GM21381 (cell line): ENCODE measurements at regions not wholly inside any gene's neighbourhood (a gene's known extent, or its start where the extent isn't known, plus 50 kb on each side); places are given as distances from the start of the nearest gene placed in this dataset.
"Not testable (repeated sequence)": the region's sequence is repeated elsewhere in the genome, so short reads cannot be mapped to it uniquely, and the experiment has no call there.

Source experiments
- ATAC-seq: cut with Tn5 transposase; IDR thresholded peaks from one replicate; pipeline ENCODE4 v1.9.1; 2021; ENCODE audit warnings: mild to moderate bottlenecking, moderate library complexity; ENCODE audit not compliant: unreplicated experiment

GRCh38 chr13:55606045-55606665 is 1534.6 kb upstream of the PRR20A start:
- no peak for ATAC-seq

- no peak for ATAC-seq
These were observed 1527.1 kb upstream of the PRR20A start for GRCh38 chr13:55613429-55614187.

GRCh38 chr13:55615081-55615480 is 1525.6 kb upstream of the PRR20A start:
- ATAC-seq: no peak

GRCh38 chr13:55617241-55617640 is 1523.5 kb upstream of the PRR20A start:
- no peak for ATAC-seq

GRCh38 chr13:55627221-55627620 is 1513.5 kb upstream of the PRR20A start:
- no peak for ATAC-seq

- ATAC-seq: no peak
These were observed 1508.3 kb upstream of the PRR20A start for GRCh38 chr13:55632402-55632801.

- no peak for ATAC-seq
These were observed 1491.2 kb upstream of the PRR20A start for GRCh38 chr13:55649485-55649884.

GRCh38 chr13:55652657-55653056 is 1488.1 kb upstream of the PRR20A start:
- ATAC-seq: no peak

- no peak for ATAC-seq
These were observed 1487.2 kb upstream of the PRR20A start for GRCh38 chr13:55653497-55653896.

- no peak for ATAC-seq
These were observed 1486.5 kb upstream of the PRR20A start for GRCh38 chr13:55654243-55654642.

- not testable (repeated sequence) for ATAC-seq
These were observed 1480.5 kb upstream of the PRR20A start for GRCh38 chr13:55660264-55660663.

GRCh38 chr13:55660851-55661250 is 1479.9 kb upstream of the PRR20A start:
- no peak for ATAC-seq

GRCh38 chr13:55661505-55661904 is 1479.2 kb upstream of the PRR20A start:
- ATAC-seq: no peak

- no peak for ATAC-seq
These were observed 1476.5 kb upstream of the PRR20A start for GRCh38 chr13:55664178-55664577.

GRCh38 chr13:55669051-55669450 is 1471.7 kb upstream of the PRR20A start:
- ATAC-seq: no peak

- no peak for ATAC-seq
These were observed 1466.8 kb upstream of the PRR20A start for GRCh38 chr13:55673910-55674309.

GRCh38 chr13:55682776-55683175 is 1457.9 kb upstream of the PRR20A start:
- ATAC-seq: no peak

GRCh38 chr13:55705526-55705925 is 1435.2 kb upstream of the PRR20A start:
- ATAC-seq: no peak

- ATAC-seq: no peak
These were observed 1434.7 kb upstream of the PRR20A start for GRCh38 chr13:55705971-55706370.

GRCh38 chr13:55714120-55714519 is 1426.6 kb upstream of the PRR20A start:
- no peak for ATAC-seq

GRCh38 chr13:55727683-55728082 is 1413.0 kb upstream of the PRR20A start:
- ATAC-seq: no peak

GRCh38 chr13:55728247-55728646 is 1412.5 kb upstream of the PRR20A start:
- no peak for ATAC-seq

GRCh38 chr13:55745828-55746227 is 1394.9 kb upstream of the PRR20A start:
- ATAC-seq: no peak
